ENCODE measurements at regions not wholly inside any gene's neighbourhood (a gene's known extent, or its start where the extent isn't known, plus 50 kb on each side); places are given as distances from the start of the nearest gene placed in this dataset.

DNA sequence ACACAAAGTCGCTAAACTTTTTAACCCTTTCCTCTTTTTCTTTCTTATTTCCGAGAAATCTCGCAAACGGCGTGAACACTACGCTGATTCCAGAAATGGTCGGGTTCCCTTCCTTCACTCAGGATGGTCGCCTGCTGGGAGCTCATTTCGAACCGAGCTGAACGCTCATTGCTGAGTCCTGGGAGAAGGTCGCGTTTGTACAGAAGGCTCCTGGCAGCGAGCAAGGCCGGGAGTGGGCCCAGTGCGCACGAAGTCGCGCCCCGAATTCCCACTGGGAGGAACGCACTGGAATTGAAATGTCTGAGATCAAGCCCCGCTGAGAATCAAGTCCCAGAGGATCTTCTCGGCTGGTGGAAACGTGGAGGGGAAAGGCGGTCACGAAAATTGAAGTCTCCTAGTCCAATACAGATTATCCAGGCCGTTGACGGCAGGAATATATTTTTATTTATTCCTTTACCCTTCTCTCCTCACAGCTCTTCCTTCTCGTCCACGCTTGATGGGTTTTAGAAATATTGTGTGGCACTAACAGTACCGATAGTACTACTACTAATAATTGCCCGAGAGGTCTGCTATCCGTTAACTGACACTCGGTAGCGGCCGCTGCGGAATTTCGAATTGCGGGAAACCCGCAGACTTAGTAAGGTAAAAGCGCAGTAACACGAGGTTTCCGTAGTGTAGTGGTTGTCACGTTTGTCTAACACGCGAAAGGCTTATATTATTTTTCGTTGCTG is 207.2 kb upstream of the ZNF184 start:
- Histone ChIP-seq H3K4me1 (ENCODE audit: control insufficient read depth, extremely low read depth, insufficient read depth, low read length) (no peaks in the 10 kb centered on the region), H3K79me2 (ENCODE audit: control insufficient read depth, insufficient read depth, low read length) (no peaks in the 10 kb centered on the region), H3K9me3 (replicated peaks; ENCODE audit: control insufficient read depth, insufficient read depth, low read length) (no peaks in the 10 kb centered on the region), H3K9ac (replicated peaks; ENCODE audit: extremely low read depth, insufficient read depth, low read length) (no peak overlapping the region), H3K27ac (ENCODE audit: insufficient read depth, low read depth, low read length) (no peak overlapping the region), H3K36me3 (ENCODE audit: control insufficient read depth in 2 of 2, extremely low read depth in 1 of 2, insufficient read depth in 2 of 2, low read length in 2 of 2) (no peaks in the 10 kb centered on the region), H3K4me3 (replicated peaks in 1 of 3; ENCODE audit: insufficient read depth in 1 of 3, low read depth in 1 of 3, low read length in 3 of 3) (peak overlapping the region in 2 of 3 experiments; percentile 17 to 20), H2AFZ (ENCODE audit: low read depth, low read length) (peak overlapping the region; percentile 4), H3K27me3 (ENCODE audit: control insufficient read depth in 2 of 2, insufficient read depth in 2 of 2, low read length in 2 of 2) (peaks cover 25 to 26% of the 10 kb centered on the region in 2 experiments), H4K20me1 (replicated peaks; ENCODE audit: control insufficient read depth, extremely low read depth, insufficient read depth, low read length) (no peaks in the 10 kb centered on the region), H3K9me1 (replicated peaks; ENCODE audit: control insufficient read depth, extremely low read depth, insufficient read depth, low read length) (no peaks in the 10 kb centered on the region), H3K4me2 (ENCODE audit: insufficient read depth, low read length) (peak overlapping the region; percentile 58)
- intact Hi-C loops (cut with micrococcal nuclease), result no loop called here
- ChIA-PET CTCF (interaction anchor here (0.9 to 1.6 kb wide), 4 partner anchors 8 to 161 kb away, joined by 3 to 6 read pairs (median 4); no protein-coding TSS in a partner anchor), POLR2A (no interaction called here)
- FAIRE-seq (no peak), DNase-seq (ENCODE audit: low read depth, low spot score) (no peak)
- dilution Hi-C loops (cut with MboI; ENCODE audit: extremely low pct_ligation_motif_present, low sequenced_read_pairs), result no loop called here
- TF ChIP-seq EZH2 (IDR thresholded peaks at IDR 0.05; ENCODE audit: borderline replicate concordance, low read depth, low read length, severe bottlenecking) (peak; percentile 57), CTCF (IDR thresholded peaks at IDR 0.05; ENCODE audit: extremely low read depth in 1 of 2, insufficient read depth in 1 of 2, low read depth in 1 of 2, low read length in 2 of 2) (no peak)
- BruUV-seq (replicated peaks), result no TSS peak

GRCh38 chr6:27679308-27679963 is 206.5 kb upstream of the ZNF184 start:
- no peak for FAIRE-seq
- H3K27me3 ChIP-seq (ENCODE audit: control insufficient read depth in 2 of 2, insufficient read depth in 2 of 2, low read length in 2 of 2), result peaks cover 25 to 26% of the 10 kb centered on the region in 2 experiments
- POLR2A ChIA-PET, result interaction anchor here (0.6 kb wide), 1 partner anchor 523 kb away, joined by 9 read pairs; no protein-coding TSS in a partner anchor

More at GRCh38 chr6:27679308-27679963, 206.5 kb upstream of the ZNF184 start:
- TF ChIP-seq CTCF (IDR thresholded peaks at IDR 0.05; ENCODE audit: extremely low read depth in 1 of 2, insufficient read depth in 1 of 2, low read depth in 1 of 2, low read length in 2 of 2) (no peak), EZH2 (IDR thresholded peaks at IDR 0.05; ENCODE audit: borderline replicate concordance, low read depth, low read length, severe bottlenecking) (peak; percentile 6)
- no peak for DNase-seq (ENCODE audit: low read depth, low spot score)
- CTCF ChIA-PET, result interaction anchor here (0.9 to 2.2 kb wide), 4 partner anchors 8 to 160 kb away, joined by 3 to 7 read pairs (median 6); no protein-coding TSS in a partner anchor
- H3K9me1 ChIP-seq (replicated peaks; ENCODE audit: control insufficient read depth, extremely low read depth, insufficient read depth, low read length), result no peaks in the 10 kb centered on the region
- no peaks in the 10 kb centered on the region for H3K79me2 ChIP-seq (ENCODE audit: control insufficient read depth, insufficient read depth, low read length)
- no peaks in the 10 kb centered on the region for H3K9me3 ChIP-seq (replicated peaks; ENCODE audit: control insufficient read depth, insufficient read depth, low read length)
- H3K4me2 ChIP-seq (ENCODE audit: insufficient read depth, low read length), result peak overlapping the region; percentile 58
- intact Hi-C loops (cut with micrococcal nuclease) (no loop called here), dilution Hi-C loops (cut with MboI; ENCODE audit: extremely low pct_ligation_motif_present, low sequenced_read_pairs) (no loop called here)
- no TSS peak for BruUV-seq (replicated peaks)
- H3K27ac ChIP-seq (ENCODE audit: insufficient read depth, low read depth, low read length), result no peak overlapping the region
- no peaks in the 10 kb centered on the region for H4K20me1 ChIP-seq (replicated peaks; ENCODE audit: control insufficient read depth, extremely low read depth, insufficient read depth, low read length)
- H3K9ac ChIP-seq (replicated peaks; ENCODE audit: extremely low read depth, insufficient read depth, low read length), result no peak overlapping the region
- H3K4me3 ChIP-seq (replicated peaks in 1 of 3; ENCODE audit: insufficient read depth in 1 of 3, low read depth in 1 of 3, low read length in 3 of 3), result peak overlapping the region in 2 of 3 experiments; percentile 17 to 20
- no peaks in the 10 kb centered on the region for H3K4me1 ChIP-seq (ENCODE audit: control insufficient read depth, extremely low read depth, insufficient read depth, low read length)
- H2AFZ ChIP-seq (ENCODE audit: low read depth, low read length), result no peak overlapping the region
- H3K36me3 ChIP-seq (ENCODE audit: control insufficient read depth in 2 of 2, extremely low read depth in 1 of 2, insufficient read depth in 2 of 2, low read length in 2 of 2), result no peaks in the 10 kb centered on the region

Measured in endothelial cell of umbilical vein (primary cell).